GM18873 (cell line): ENCODE measurements at regions not wholly inside any gene's neighbourhood (a gene's known extent, or its start where the extent isn't known, plus 50 kb on each side); places are given as distances from the start of the nearest gene placed in this dataset.
"Not testable (repeated sequence)": the region's sequence is repeated elsewhere in the genome, so short reads cannot be mapped to it uniquely, and the experiment has no call there.

ENCODE experiments used
- ATAC-seq: cut with Tn5 transposase; IDR thresholded peaks from one replicate; pipeline ENCODE4 v1.9.1; 2021; ENCODE audit warnings: mild to moderate bottlenecking, moderate library complexity, moderate number of reproducible peaks; ENCODE audit not compliant: unreplicated experiment, low FRiP score

DNA sequence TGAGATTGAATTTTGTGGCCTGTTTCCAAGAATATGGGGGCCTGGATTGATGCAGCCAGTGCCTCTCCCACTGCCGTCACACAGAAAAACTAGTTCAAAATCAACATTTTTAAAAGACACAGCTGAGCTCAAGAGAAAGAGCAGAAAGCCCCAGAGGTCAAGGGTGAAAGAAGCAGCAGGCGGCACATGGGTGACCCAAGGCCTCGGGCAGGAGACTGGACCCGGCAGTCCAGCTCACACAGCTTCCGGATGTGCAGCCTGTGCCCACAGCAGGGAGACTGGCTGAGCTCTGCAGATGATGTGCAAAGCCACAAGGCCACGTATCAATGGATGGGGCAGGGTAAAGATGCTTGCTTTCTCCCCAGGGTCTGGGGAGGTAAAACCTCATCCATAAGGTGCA is 50.4 kb upstream of the RNF32 start:
- no peak for ATAC-seq

- ATAC-seq, result no peak
Measured at GRCh38 chr7:156589808-156590207, 50.8 kb upstream of the RNF32 start.

DNA sequence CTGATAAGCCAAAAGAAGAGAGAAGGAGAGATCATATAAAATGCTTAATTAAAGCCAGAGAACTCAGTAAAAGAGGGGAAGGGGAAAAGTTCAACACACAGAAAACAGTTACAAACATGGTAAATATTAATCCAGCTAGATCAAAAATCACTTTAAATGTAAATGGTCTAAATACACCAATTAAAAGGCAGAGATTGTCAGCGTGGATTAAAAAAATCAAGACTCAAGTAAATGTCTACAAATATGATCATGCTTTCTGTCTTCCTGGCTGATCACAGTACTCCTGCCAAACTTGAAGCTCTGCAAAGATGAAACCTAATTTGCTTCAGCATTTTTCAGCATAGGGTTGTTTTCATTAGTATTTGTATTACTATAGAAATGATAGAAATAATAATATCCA is 54.6 kb upstream of the RNF32 start:
- no peak for ATAC-seq

DNA sequence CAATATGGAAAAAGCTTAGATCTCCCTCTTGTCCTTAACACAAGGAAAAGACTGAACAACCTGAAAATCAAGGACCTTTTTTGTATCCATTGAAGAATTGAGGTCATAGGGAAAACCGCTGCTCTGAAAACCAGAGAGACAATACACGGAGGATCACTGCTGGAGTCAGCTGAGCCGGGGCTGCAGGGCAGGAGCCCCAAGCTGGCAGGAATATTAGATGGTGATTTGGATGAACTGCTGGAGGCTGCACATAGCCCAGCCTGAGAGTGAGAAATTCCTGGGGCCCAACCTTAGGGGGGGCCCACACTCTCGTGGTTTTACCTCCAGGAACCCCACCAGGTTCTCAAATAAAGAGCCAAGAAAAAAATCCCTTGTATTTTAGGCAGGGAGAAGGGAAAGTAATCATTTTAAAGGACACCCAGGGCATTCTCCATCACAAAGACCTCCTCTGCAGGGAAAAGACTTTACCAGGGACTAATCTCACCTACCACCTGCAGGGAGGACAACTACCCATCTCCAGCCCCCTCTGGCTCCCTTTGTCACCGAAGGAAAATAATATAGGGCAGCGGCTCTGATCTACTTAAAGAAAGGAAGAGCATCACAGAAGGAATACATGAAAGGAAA is 55.4 kb upstream of the RNF32 start:
- no peak for ATAC-seq

- no peak for ATAC-seq
Measured at GRCh38 chr7:156582591-156583123, 57.9 kb upstream of the RNF32 start.

DNA sequence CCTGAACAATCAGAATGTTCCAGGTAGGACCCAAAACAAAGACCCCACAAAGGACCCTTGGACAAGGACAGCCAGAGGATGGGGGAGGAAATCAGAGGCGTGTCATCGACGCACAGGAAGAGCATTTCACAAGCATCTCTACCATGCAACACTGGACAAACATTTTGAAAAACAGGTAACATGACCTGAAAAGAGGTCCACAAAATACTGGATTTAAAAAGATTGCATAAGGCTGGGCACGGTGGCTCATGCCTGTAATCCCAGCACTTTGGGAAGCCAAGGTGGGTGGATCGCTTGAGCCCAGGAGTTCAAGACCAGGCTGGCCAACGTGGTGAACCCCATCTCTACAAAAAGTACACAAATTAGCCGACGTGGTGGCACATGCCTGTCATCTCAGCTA is 60.5 kb upstream of the RNF32 start:
- ATAC-seq, result no peak

DNA sequence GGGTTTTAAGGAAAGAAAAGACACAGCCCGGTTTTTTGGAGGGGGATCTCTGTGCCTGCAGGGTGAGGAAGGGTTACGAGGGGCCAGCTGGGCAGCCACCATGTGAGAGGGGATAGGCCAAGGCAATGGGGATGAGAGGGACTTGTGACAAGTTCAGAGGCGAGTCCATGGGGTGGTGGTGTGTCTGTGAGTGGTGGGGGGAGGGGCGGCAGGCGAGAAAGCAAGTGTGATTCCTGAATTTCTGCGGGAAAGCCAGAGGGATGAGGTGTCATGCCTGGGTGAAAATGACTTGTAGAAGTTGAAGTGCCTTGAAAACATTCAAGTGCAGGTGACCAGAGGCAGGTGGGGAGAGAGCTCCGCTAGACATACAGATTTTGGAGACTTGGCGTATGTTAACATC is 61.0 kb upstream of the RNF32 start:
- ATAC-seq, result no peak

DNA sequence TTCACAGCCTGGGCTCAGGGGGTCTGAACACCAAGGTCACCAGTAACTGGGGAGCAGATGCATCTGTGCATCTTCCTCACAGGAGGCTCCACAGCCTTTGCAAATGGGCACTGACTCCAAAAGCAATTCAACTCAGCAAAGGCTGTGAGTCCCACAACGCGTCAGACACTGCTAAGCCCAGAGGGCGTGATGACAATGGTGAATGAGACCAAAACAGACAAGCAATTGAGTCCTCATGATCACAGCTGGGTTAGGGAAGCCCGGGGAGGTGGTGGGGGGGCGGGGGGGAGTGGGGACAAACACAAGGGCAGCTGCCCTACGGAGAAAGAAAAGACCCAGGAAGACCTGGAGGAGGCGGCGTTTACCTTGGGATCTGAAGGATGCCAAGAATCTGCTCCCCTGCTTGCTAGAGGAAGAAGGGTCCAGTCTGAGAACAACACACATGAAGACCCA is 61.6 kb upstream of the RNF32 start:
- ATAC-seq, result no peak

DNA sequence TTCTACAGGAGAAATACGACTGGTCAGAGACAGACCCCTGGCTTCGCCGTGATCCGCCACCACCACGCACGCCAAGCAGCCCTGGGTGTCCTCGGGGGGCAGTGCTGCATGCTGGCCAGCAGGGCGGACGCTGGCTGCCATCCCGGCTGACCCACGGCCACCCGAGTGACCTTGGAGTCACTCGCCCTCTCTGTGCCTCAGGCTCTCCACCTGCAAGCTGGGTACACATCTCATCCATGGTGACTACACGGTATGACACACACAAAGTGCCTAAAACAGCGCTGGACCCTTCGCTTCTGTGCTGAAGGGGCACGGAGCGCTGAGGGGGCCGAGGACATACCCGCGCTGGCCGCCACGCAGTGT is 62.0 kb upstream of the RNF32 start:
- no peak for ATAC-seq

GRCh38 chr7:156577645-156578577 is 62.7 kb upstream of the RNF32 start:
- no peak for ATAC-seq

DNA sequence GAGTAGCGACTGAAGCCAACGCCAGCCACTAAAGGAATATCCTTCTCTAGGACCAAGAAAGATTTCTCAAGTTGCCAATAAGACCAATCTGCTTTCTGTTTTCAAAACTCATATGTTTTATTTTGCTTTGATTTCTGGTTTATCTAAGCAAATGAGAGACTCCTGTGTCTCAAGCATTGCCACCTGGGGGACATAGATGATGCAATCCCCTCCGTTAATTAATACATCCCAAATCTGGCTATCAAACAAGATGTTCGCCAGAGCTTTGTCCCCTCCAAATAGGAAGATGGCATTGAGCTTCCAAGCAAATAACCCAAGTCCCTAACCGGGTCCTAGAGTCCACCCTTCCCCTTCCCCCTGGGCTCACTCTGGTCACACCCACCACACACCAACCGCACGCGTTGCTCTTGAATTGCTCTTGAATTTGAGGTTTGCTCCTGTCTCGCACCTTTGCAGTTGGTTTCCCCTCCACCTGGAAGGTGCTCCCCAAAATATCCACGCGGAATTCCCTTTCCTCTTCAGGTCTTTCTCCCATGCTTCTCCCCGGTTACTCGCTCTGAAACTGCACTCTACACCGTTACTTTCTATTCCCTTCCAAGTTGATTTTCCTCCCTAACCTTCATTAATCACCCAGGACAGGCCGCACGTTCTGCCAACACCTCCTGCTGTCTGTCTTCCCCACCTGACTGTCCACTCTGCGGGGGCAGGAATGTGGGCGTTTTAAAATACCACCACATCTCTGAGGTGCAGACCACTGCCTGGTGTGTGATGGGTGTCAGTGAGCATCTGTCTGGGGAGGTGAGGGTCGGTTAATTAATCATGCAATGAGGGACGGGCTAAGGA is 64.1 kb upstream of the RNF32 start:
- no peak for ATAC-seq

- no peak for ATAC-seq
Measured at GRCh38 chr7:156568258-156568657, 72.3 kb upstream of the RNF32 start.

- no peak for ATAC-seq
Measured at GRCh38 chr7:156566812-156567549, 73.6 kb upstream of the RNF32 start.

DNA sequence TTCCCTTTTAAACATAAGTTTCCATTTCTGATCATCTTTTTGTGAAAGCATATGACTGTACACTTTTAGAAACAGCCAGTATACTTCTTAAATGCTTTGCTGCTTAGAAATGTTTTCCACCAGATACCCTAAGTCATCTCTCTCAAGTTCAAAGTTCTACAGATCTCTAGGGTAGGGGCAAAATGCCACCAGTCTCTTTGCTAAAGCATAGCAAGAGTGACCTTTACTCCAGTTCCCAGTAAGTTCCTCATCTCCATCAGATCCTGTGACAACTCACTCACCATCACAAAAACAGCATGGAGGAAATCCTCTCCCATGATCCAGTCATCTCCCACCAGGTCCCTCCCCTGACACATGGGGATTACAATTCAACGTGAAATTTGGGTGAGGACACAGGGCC is 75.6 kb upstream of the RNF32 start:
- not testable (repeated sequence) for ATAC-seq

DNA sequence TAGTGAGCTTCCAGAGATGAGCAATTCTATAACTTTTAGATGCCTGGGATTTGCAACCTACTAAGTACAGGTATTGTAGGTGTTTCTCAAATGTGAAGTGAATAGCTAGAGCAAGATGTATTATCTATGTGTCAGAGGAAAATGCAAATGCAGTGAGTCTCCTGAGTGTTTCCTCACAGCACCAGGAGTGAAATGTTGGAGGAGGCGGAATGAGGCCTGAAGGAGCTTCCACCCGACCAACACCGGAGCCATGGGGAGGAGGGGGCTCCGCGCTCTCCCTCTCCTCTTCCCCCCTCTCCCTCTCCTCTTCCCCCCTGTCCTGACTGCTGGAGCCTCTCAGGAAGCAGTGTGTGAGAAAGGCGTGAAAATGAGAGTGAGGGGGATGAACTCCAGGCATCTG is 79.9 kb upstream of the RNF32 start:
- no peak for ATAC-seq

DNA sequence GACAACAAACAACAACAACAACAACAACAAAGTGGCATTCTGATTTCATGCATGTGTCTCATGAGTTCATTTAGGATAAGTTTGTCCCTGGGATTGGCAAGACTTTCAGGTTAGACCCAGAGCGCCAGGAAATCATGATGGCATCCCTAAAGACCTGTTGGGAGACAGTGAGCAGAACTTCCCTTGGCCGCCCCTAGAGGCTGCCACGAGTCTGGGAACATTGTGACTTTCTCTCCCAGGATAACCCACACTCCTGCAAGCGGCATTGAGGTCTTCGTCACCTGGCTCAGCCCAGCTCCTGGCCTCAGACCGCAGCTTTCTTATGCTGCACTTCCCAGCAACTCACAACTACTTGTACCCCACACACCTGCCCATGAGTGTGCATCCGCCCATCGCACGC is 80.5 kb upstream of the RNF32 start:
- ATAC-seq, result no peak

DNA sequence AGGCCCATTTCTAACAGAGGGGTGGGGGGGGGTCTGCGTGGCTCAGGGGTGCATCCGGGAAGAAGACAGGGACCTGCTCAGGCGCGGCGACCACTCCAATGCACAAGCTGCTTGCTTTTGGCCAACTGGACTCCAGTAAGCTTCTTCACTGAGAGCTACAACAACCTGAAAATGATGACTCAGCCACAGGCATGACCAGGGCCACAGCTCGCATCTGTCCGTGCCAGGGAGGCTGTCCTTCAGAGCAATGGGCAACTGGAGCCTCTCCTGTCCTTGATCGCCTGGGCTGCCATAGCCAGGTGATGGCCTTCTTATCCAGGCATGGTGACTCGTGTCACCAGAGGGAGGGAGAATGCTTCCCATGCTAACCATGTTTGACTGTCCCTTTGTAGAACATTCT is 81.6 kb upstream of the RNF32 start:
- ATAC-seq, result no peak

DNA sequence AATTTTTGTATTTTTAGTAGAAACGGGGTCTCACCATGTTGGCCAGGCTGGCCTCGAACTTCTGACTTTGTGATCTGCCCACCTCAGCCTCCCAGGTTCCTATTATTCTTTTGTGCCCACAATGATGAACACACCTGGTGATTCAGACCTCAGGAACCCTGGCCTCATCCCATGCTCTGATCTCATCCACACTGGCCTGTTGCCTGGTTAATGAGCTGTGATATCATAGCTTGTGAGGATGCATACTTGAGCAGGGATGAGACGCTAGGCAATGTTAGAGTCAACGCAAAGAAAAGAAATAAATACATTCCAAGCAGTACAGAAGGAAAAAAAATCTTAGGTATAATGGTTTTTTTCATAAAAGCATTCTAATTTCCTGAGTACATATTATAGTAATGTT is 82.4 kb upstream of the RNF32 start:
- no peak for ATAC-seq

- ATAC-seq, result no peak
Measured at GRCh38 chr7:156556083-156556482, 84.5 kb upstream of the RNF32 start.

GRCh38 chr7:156554488-156554887 is 86.1 kb upstream of the RNF32 start:
- no peak for ATAC-seq
